Stomach (tissue), 8 donors: ENCODE measurements at regions not wholly inside any gene's neighbourhood (a gene's known extent, or its start where the extent isn't known, plus 50 kb on each side); places are given as distances from the start of the nearest gene placed in this dataset.

ENCODE experiments used
- DNase-seq, 2 donors: peaks; one replicate each; pipeline versions ENCODE4 v3.0.0 to v3.0.0-alpha.2; 2013 to 2019
- H3K27ac ChIP-seq, 5 donors: fragments of 200-600 bp in 4 of 5; sonication (generic) in 4 of 5; one replicate each; pipeline ENCODE4 v1.5.1; 2013 to 2019; ENCODE audit warnings: mild to moderate bottlenecking in 1 of 5, moderate library complexity in 1 of 5
- H3K27me3 ChIP-seq, 3 donors: fragments of 200-600 bp; sonication (generic); one replicate each; pipeline ENCODE4 v1.5.1; 2017 to 2019; ENCODE audit warnings: mixed run types in 1 of 3
- H3K36me3 ChIP-seq, 4 donors: fragments of 200-600 bp; sonication (generic); 1 replicate in 3 of 4; 2 replicates in 1 of 4; pipeline ENCODE4 v1.5.1; 2016 to 2019
- H3K4me1 ChIP-seq, 4 donors: fragments of 200-600 bp; sonication (generic); one replicate each; pipeline ENCODE4 v1.5.1; 2016 to 2019
- H3K4me3 ChIP-seq, 4 donors: fragments of 200-600 bp; sonication (generic) in 3 of 4; one replicate each; pipeline ENCODE4 v1.5.1; 2016 to 2019; ENCODE audit warnings: mild to moderate bottlenecking in 1 of 4
- H3K9me3 ChIP-seq, 4 donors: fragments of 200-600 bp; sonication (generic); one replicate each; pipeline ENCODE4 v1.5.1; 2016 to 2019
- CTCF ChIP-seq, 7 experiments: fragments of 450-650 bp in 4 of 7; fragments of 200-600 bp in 3 of 7; sonication (generic) in 3 of 7; IDR thresholded peaks; one replicate each; pipeline ENCODE4 v1.5.1; 2016 to 2019; ENCODE audit warnings: antibody characterized with exemption in 7 of 7, control low read depth in 2 of 7, mild to moderate bottlenecking in 1 of 7
- EP300 ChIP-seq: sonication (generic); formaldehyde crosslinking; IDR thresholded peaks from one replicate; pipeline ENCODE4 v1.6.1; 2017; ENCODE audit warnings: antibody characterized with exemption
- POLR2A ChIP-seq, 4 donors: fragments of 450-650 bp; IDR thresholded peaks; one replicate each; pipeline ENCODE4 v1.6.1; 2016; ENCODE audit warnings: antibody characterized with exemption in 4 of 4, control low read depth in 2 of 4, mild to moderate bottlenecking in 1 of 4, moderate library complexity in 1 of 4
- POLR2AphosphoS5 ChIP-seq, 3 donors: sonication (generic); formaldehyde crosslinking; IDR thresholded peaks; one replicate each; pipeline ENCODE4 v1.6.1; 2016; ENCODE audit warnings: antibody characterized with exemption in 3 of 3
- WGBS, 5 donors: extraction: QIAGEN DNeasy Blood & Tissue Kit in 3 of 5; methylation state at CpG; one replicate each; pipeline versions ENCODE4 v1.1.5 to v1.1.7; 2013 to 2018; 5-methylcytosine and 5-hydroxymethylcytosine counted together
- intact Hi-C: fragments of 100-400 bp; cut with DNase I; formaldehyde crosslinking; loops from one replicate; pipeline ENCODE4 v1.15.1; 2023; ENCODE audit warnings: low total_unique reads
- donor health status: healthy with polysubstance abuse.
- donor health status: Bipolar disorder and iron deficiency.
- donor health status: healthy.

GRCh38 chr6:169839493-169839892 is 88.1 kb downstream of the ERMARD start:
- DNase-seq: peak in 1 of 2 donors; percentile 15

DNA sequence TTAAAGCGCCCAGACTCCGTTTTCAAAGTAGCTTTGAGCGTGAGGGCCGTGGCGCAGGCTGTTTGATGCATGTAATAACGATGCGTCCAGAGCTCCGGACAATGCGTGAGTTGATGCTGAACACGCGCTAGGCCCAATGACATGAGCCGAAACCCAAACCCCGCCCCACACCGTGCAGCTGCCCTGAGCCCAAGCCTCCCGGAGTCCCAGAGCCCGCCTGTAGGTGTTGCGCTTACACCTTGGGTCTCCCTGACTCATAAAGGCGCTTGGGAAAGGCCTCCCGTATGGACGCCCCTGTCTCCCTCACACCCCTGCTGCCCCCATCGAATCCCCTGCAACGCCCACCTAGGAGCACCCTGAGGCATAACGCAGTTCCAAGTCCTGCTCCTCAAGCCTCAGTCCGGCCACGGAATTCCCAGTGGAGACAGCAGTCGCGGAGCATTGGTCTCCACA is 87.6 kb downstream of the ERMARD start:
- no peak for TF ChIP-seq CTCF (IDR thresholded peaks at IDR 0.05)
- no peak for TF ChIP-seq POLR2AphosphoS5 (IDR thresholded peaks at IDR 0.05)
- TF ChIP-seq EP300: no peak
- TF ChIP-seq POLR2A (IDR thresholded peaks at IDR 0.05): no peak
- WGBS, 5 donors: 93 to 95% (median 93%) methylated on average over 22 to 27 of the region's 27 CpGs
- Histone ChIP-seq H3K4me1 (no peaks in the 10 kb centered on the region), H3K36me3 (no peaks in the 10 kb centered on the region), H3K27ac (no peak overlapping the region), H3K4me3 (no peak overlapping the region), H3K27me3 (no peaks in the 10 kb centered on the region), H3K9me3 (no peaks in the 10 kb centered on the region)
- DNase-seq: peak in 1 of 2 donors; percentile 17
- intact Hi-C loops: loop anchor here (10.0 kb wide), 1 partner anchor 446 kb away; no protein-coding TSS in a partner anchor

More at GRCh38 chr6:169839493-169839892, 88.1 kb downstream of the ERMARD start:
- Histone ChIP-seq H3K27ac (no peak overlapping the region), H3K27me3 (no peaks in the 10 kb centered on the region), H3K4me1 (no peaks in the 10 kb centered on the region), H3K36me3 (no peaks in the 10 kb centered on the region), H3K9me3 (no peaks in the 10 kb centered on the region), H3K4me3 (no peak overlapping the region)
- no peak for TF ChIP-seq CTCF (IDR thresholded peaks at IDR 0.05)
- no peak for TF ChIP-seq POLR2A (IDR thresholded peaks at IDR 0.05)
- no peak for TF ChIP-seq POLR2AphosphoS5 (IDR thresholded peaks at IDR 0.05)
- no peak for TF ChIP-seq EP300
- WGBS, 5 donors: 93 to 99% (median 96%) methylated on average over 10 of the region's 10 CpGs
- intact Hi-C loops: loop anchor here (10.0 kb wide), 1 partner anchor 445 kb away; no protein-coding TSS in a partner anchor

GRCh38 chr6:169838346-169839028 is 87.1 kb downstream of the ERMARD start:
- H3K4me3 ChIP-seq: no peak overlapping the region
- 88 to 93% (median 91%) methylated on average over 27 of the region's 27 CpGs for whole genome bisulfite sequencing, 5 donors
- H3K27ac ChIP-seq: no peak overlapping the region
- intact Hi-C loops: loop anchor here (10.0 kb wide), 1 partner anchor 446 kb away; no protein-coding TSS in a partner anchor
- no peaks in the 10 kb centered on the region for H3K27me3 ChIP-seq
- H3K36me3 ChIP-seq: no peaks in the 10 kb centered on the region
- H3K4me1 ChIP-seq: no peaks in the 10 kb centered on the region
- H3K9me3 ChIP-seq: no peaks in the 10 kb centered on the region
- TF ChIP-seq POLR2AphosphoS5 (IDR thresholded peaks at IDR 0.05) (no peak), EP300 (no peak)
- DNase-seq: peak in 1 of 2 donors; percentile 24

DNA sequence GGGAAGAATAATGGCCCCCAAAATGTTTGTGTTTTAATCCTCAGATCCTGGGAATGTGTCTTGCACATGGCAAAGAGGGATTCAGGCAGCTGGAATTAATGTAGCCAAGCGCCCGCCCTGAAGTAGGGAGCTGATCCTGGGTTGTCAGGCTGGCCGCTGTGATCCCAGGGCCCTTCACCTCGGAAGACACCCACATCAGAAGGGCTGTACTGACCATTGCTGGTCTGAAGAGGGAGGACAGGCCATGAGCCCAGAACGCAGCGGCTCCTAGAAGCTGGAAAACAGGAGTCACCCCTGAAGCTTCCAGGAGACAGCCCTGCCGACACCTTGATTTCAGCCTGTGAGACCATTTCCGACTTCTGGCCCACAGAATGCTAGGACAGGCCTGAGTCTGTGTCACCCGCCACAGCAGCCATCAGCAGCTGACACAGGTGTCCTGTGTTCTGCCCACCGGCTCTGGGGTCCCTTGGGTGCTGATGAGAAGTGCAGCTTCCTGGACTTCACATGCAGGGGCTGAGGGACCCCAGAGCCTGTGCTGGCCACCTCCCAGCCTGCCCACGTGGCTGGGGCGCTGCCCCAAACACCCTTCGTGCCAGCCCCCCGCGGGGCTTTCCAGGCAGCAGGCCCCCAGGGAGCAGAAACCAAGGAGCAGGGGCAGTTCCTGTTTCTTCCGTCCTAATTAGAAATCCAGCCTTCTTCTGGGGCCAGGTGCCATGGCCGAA is 86.3 kb downstream of the ERMARD start:
- 79 to 92% (median 89%) methylated on average over 12 to 17 of the region's 17 CpGs for WGBS, 5 donors
- no peaks in the 10 kb centered on the region for H3K27me3 ChIP-seq
- H3K9me3 ChIP-seq: no peaks in the 10 kb centered on the region
- no peak overlapping the region for H3K4me3 ChIP-seq
- intact Hi-C loops: loop anchor here (10.0 kb wide), 1 partner anchor 447 kb away; no protein-coding TSS in a partner anchor
- H3K27ac ChIP-seq: no peak overlapping the region
- TF ChIP-seq EP300: no peak
- TF ChIP-seq POLR2AphosphoS5 (IDR thresholded peaks at IDR 0.05): no peak
- TF ChIP-seq POLR2A (IDR thresholded peaks at IDR 0.05): no peak
- no peak for TF ChIP-seq CTCF (IDR thresholded peaks at IDR 0.05)
- peak in 1 of 2 donors; percentile 17 for DNase-seq
- H3K36me3 ChIP-seq: no peaks in the 10 kb centered on the region
- peaks cover 2 to 3% (median 3%) of the 10 kb centered on the region in 4 donors for H3K4me1 ChIP-seq
